ENCODE measurements at regions not wholly inside any gene's neighbourhood (a gene's known extent, or its start where the extent isn't known, plus 50 kb on each side); places are given as distances from the start of the nearest gene placed in this dataset.
"Not testable (repeated sequence)": the region's sequence is repeated elsewhere in the genome, so short reads cannot be mapped to it uniquely, and the experiment has no call there.

DNA sequence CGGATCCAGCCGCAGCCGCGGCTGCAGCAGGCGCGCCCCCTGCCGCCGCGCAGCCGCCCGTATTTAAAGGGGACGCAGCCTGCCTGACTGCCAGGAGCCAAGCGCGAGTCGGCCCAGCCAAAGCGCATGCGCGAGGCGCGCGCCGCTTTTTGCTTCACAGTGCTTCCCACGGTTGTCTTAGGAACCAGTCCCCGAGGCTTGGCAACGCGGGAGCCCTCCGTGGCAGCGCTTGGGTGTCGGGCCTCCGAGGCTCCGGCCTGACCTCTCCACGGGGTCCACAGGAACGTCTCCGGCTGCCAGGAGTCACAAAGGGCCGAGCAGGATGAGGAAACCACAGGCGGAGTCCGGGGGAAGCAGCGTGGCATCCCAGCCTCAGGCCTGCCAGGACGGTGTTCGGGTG lies 689.3 kb downstream of the KCNJ18 start:
- DNase-seq; intact Hi-C loops (cut with DNase I): not testable (repeated sequence)

DNA sequence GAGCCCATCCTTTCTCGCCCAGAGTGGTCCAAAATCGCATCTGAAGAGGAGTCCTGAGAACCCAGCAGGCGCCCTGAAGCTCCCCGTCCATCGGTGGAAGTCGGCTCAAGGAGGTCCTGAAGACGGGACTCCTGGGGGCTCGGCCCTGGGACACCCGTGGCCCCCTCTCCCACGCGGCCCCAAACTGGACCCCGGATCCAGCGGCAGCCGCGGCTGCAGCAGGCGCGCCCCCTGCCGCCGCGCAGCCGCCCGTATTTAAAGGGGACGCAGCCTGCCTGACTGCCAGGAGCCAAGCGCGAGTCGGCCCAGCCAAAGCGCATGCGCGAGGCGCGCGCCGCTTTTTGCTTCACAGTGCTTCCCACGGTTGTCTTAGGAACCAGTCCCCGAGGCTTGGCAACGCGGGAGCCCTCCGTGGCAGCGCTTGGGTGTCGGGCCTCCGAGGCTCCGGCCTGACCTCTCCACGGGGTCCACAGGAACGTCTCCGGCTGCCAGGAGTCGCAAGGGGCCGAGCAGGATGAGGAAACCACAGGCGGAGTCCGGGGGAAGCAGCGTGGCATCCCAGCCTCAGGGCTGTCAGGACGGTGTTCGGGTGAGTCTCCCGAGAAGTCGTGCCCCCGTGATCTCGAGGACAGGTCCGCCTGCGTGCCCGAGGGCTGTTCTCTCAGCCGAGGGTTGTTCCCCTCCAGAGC lies 691.6 kb downstream of the KCNJ18 start:
- intact Hi-C loops (cut with DNase I); DNase-seq: not testable (repeated sequence)

DNA sequence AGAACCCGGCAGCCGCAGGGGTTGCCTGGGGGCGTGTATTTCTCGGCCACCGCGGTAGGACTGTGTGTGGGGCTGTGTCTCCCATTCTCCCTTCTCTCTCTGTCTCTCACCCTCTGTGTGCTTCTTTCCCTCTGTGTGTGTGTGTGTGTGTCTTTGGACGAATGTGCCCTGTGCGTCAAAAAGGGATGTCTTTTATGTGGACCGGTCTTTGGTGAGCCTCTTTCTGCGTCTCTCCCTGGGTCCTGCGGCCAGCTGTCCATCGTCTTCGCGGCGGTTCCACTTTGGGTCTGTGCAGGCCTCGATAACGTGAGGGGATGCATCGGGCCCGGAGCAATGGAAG lies 692.1 kb downstream of the KCNJ18 start:
- intact Hi-C loops (cut with DNase I); DNase-seq: not testable (repeated sequence)

DNA sequence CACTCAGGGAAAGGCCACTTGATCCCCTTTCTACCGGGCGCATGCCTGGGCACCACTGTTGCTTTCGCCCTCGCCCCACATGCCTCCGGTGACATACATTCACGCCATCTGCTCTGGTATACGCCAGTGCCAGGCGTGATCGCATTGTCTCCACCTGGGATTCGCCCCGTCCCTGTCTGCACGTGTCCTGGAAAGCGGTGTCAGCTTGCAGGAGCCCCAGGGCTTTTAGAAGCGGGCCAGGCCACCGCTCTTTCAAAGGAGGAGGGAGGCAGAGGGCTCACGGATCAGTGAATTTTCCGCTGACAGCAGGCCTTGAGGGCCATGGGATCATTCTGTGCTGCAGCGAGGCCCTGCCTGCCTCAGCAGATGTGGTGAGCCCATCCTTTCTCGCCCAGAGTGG lies 706.1 kb downstream of the KCNJ18 start:
- intact Hi-C loops (cut with DNase I); DNase-seq: not testable (repeated sequence)

DNA sequence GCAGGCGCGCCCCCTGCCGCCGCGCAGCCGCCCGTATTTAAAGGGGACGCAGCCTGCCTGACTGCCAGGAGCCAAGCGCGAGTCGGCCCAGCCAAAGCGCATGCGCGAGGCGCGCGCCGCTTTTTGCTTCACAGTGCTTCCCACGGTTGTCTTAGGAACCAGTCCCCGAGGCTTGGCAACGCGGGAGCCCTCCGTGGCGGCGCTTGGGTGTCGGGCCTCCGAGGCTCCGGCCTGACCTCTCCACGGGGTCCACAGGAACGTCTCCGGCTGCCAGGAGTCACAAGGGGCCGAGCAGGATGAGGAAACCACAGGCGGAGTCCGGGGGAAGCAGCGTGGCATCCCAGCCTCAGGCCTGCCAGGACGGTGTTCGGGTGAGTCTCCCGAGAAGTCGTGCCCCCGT lies 706.7 kb downstream of the KCNJ18 start:
- DNase-seq; intact Hi-C loops (cut with DNase I): not testable (repeated sequence)

DNA sequence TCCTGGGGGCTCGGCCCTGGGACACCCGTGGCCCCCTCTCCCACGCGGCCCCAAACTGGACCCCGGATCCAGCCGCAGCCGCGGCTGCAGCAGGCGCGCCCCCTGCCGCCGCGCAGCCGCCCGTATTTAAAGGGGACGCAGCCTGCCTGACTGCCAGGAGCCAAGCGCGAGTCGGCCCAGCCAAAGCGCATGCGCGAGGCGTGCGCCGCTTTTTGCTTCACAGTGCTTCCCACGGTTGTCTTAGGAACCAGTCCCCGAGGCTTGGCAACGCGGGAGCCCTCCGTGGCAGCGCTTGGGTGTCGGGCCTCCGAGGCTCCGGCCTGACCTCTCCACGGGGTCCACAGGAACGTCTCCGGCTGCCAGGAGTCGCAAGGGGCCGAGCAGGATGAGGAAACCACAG lies 712.8 kb downstream of the KCNJ18 start:
- intact Hi-C loops (cut with DNase I); DNase-seq: not testable (repeated sequence)

DNA sequence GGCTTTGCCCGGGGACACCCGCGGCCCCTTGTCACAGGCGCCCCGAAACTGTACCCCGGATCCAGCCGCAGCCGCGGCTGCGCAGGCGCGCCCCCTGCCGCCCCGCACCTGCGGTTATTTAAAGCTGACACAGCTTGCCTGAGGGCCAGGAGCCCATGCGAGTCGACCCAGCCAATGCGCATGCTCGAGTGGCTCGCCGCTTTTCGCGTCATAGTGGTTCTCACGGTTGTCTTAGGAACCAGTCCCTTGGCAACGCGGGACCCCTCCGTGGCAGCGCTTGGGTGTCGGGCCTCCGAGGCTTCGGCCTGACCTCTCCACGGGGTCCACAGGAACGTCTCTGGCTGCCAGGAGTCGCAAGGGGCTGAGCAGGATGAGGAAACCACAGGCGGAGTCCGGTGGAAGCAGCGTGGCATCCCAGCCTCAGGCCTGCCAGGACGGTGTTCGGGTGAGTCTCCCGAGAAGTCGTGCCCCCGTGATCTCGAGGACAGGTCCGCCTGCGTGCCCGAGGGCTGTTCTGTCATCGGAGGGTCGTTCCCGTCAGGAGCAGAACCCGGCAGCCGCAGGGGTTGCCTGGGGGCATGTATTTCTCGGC lies 716.9 kb downstream of the KCNJ18 start:
- intact Hi-C loops (cut with DNase I) = no loop called here

DNA sequence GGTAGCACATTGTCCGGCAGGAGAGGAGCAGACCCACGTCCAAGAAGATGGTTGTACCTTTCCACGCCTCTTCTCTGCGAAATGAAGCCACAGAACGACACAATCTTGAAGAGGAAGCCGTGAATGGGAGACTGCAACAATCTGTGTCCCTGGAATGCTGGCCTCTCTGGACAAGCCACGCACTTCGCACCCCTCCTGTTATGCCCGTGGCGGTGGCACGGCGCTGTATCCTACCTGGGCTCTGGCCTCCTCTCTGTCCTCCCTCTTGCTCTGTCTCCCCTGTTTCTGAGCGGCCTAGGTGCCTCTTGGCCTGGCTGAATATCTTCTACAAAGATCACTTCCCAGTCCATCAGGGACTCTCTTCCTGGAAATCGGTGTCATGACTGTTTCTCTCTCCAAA lies 717.8 kb downstream of the KCNJ18 start:
- intact Hi-C loops (cut with DNase I) = no loop called here
- DNase-seq = no peak

More for the DNA sequence above, 716.9 kb downstream of the KCNJ18 start:
- no peak for DNase-seq

DNA sequence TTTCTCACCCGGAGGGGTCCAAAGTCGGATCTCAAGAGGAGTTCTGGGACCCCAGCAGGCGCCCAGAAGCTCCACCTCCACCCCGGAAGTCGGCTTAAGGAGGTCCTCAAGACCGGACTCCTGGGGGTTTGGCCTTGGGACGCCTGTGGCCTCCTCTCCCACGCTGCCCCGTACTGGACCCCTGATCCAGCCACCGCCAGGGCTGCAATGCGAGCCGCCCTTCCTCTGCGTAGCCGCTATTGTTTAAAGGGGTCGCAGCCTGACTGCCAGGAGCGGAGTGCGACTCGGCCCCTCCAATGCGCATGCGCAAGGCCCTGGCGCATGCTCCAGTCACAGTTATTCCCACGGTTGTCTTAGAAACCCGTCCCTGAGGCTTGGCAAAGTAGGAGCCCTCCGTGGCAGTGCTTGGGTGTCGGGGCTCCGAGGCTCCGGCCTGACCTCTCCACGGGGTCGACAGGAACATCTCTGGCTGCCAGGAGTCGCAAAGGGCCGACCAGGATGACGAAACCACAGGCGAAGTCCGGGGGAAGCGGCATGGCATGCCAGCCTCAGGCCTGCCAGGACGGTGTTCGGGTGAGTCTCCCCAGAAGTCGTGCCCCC lies 719.0 kb downstream of the KCNJ18 start:
- no peak for DNase-seq

DNA sequence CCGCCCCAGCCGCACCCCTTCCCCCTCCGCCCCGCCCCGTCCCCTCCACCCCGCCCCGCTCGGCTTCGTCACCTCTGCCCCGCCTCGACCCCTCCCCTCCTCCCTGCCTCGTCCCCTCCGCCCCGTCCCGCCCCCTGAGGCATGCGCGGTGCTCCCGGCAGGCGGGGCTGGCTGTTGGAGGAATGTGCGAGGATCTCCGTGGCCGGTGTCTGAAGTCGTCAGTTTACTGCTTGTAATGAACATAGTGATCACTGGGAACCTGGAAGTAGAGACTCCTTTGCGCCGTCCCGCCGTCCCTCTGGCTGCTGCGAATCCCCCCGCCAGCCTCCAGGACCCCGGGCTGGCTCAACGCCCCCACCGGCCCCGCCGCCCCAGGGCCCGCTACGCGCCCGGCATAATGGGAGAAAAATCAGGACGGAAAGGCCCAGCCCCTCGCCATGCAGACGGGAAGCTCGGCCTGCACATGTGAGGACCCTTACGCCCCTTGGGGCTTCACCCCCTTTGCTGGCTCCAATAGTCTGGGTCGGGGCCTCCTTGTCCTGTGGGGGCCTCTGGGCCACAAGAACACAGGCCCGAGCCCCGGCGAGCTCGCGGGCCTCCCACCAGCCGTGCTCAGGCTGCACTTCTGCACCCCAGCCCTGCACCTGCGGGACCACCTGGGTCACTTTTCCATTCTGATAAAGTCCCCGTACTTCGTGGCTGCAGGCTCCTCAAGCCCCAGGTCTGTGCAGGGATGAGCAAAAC lies 743.1 kb downstream of the KCNJ18 start:
- DNase-seq = no peak
- intact Hi-C loops (cut with DNase I) = no loop called here

More for the DNA sequence above, 719.0 kb downstream of the KCNJ18 start:
- intact Hi-C loops (cut with DNase I) = no loop called here

DNA sequence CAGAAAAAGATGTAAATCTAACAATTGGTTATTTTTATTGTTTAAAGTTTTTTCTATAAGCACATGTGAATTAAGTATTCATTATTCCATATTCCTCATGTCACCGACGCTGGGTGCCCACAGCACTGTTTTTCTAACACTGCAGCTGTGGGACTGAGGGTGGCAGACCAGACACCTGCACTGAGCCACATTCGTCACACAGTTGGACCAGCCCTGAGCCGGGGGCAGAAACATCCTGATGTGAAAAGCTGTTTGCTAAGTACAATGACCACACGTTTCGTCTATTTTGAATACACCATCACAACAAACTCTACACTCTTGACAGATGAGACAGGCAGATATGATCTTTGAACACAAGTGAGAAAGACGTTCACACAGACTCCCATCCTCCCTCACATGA lies 749.5 kb downstream of the KCNJ18 start:
- intact Hi-C loops (cut with DNase I) = no loop called here
- no peak for DNase-seq

DNA sequence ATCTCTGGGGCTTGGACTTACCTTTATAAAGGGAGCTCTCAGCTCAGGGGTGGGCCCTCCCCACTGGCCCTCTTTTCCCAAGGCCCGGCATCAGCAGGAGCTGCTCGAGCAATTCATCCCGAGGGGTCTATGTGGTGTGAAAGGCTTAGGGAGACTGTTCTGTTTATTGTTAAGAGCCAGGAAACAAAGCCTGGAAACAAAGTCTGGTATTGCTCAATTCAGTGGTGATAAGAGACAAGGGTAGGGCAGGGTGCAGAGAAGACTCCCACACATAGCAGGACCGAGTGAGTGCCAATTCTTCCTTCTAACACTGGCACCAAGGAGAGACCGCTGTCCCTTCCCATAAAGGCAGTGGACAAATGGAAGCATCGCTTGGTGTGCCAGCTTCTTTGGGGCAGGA lies 750.7 kb downstream of the KCNJ18 start:
- DNase-seq = no peak
- intact Hi-C loops (cut with DNase I) = no loop called here

DNA sequence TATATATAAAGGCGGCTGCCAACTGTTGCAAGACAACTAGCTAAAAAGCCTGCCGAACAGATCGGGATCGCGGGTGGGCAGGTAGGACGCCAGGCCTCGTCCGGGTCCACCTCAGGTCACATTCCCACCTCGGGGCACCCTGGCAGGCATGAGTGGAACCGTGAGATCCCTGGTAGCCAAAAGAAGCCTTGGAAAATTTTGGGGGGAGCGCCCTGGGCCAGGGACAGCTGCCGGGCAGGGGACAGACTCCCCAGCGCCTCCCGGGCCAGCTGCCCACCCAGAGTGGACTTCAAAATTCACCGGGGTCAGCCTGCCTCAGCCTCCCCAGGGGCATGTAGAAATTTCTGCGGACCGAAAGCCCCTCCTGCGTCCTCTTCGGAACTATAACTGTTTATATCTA lies 760.9 kb downstream of the KCNJ18 start:
- DNase-seq = no peak
- intact Hi-C loops (cut with DNase I) = no loop called here

DNA sequence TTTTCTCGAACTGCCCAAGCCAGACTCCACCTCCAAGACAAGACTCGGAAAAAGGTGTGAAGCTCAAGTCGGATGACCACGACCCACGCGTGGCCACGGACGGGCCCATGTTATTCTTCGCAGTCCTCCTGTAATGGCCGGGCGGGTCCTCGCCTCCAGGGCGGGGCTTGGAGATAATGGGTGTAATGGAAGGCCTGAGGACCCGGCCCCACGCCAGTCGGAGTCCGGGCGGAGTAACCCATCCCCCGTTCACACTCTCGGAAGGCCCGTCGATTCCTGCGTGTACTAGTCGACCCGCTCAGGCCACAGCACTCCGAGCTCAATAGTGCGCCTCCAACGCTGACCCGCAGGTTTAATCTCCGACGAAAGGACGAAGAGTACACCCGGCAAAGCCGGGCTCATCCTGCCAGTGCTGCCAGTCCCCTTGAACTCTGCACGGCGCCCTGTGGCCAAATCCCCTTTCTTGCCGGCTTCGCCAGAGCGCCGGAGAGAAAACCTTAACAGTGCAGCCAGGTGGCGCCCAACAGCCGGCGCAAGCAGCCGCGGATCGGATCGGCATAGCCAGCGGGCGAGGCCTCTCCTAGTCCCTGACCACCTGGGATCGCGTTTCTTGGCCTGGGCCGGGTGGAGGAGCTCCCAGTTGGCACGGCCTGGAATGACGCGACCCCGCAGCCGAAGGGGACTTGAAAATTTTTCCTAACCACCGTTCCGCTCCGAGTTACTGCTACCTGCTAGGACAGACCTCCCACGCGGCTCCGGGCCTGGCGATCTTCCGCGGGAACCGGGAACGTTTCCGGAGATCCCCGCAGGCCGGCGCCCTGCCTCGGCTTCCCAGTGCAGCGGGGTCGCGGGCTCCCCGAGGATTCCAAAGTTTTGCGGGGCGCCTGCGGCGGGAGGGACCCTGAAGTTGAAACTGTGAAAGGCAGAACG lies 762.0 kb downstream of the KCNJ18 start:
- DNase-seq = no peak
- intact Hi-C loops (cut with DNase I) = no loop called here

DNA sequence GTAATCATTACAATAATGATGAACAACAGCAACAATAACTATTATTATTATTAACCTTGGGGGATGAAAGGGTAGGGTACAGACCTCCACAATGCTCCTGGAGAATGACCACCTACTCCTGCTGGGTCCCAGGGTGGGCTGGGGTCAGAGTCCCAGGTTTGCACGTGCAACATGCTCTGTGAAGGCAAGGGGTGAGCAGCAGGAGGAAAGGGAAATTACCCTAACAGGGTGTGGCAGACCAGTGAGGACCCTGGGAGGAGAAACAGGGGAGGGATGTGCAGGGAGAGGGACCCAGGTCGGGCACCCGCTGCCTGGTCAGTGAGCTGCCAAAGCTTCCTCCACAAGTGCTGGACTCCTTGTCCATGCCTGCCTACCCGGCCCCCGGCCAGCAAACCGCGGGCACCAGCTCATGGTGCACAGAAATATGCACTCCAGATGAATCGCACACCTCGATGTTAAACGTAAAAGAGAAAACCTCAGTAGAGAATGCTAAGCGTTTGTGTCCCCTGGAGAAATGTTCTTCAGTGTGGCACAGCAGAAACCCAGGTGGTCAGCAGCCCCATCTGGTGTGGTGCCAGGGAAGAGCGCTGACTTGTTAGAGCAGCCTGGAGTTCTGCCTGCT lies 767.1 kb downstream of the KCNJ18 start:
- intact Hi-C loops (cut with DNase I) = no loop called here
- DNase-seq = no peak

DNA sequence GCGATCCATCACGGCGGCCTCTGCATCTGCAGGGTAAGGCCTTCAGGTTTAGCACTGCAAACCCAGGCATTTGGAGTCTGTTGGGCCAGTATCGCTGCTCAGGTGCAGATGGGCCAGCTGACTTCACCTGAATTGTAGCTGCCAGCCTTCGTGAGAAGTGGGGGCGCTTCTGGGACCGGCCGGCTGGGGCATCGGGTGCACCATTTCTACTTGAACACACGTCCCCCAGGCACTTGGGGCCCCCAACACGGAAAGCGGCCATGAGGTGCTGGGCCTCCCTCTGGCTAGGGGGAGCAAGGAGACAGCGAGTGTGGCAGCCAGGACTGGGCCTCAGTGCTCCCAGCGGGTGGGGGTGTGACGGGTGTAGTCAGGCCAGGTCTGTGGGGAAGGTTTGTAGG lies 767.6 kb downstream of the KCNJ18 start:
- intact Hi-C loops (cut with DNase I) = no loop called here

DNA sequence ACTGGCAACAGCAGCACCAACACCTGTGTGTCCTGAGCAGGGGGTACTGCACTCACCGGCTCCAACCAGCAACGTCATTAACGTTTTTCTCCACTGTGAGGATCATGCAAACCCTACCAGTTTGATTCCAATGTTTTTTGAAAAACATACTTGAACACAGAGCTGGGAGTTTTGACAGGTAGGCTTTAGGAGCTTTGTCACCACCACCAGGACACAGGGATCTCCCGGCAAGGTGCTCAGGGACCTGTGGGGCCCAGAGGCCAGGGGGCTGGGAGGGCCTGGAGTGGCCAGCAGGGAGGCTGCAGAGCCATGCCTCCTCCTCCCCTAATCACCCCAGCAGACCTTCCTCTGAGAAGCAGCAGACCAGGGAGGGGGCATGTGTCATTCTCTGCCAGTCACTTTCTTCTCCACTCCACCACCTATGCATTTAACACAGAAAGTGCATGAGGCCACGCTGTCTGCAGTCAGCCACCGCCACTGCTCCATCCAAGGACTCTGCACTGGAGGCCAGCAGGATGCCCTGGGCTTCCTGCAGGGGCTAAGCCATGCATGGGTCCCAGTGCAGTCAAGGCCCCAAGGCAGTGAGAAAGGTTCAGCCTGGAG lies 768.2 kb downstream of the KCNJ18 start:
- intact Hi-C loops (cut with DNase I) = no loop called here
- no peak for DNase-seq

More for the DNA sequence above, 767.6 kb downstream of the KCNJ18 start:
- no peak for DNase-seq

DNA sequence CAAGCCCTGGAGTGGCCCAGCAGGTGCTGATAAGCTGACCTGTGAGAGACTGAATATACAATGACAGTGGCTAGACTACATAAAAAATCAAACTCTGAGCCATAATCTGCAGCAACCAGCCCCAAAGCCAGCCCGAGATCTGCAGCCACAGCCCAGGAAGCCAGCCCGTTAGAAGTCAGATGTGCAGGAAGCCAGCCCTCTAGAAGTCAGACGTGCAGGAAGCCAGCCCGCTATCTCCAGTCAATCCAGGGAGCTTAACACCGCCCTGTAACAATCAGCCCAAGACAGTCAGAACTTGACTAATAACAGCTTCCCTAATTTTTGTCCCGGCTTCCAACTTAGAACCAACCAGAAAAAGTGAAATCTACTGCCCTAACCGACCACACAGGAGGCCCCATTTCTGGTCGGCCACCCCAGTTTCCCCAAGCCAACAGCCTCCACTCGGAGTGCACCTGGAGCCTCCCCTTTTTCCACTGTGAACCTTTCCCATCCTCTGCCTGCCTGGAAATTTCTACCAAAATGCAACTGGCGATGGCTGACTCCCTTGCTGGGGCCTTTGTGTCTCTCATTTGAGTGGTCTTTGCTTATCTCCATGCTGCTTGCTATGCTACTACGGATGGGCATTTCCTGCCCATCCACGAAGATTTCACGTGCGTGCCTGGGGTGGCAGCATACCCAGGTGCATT lies 769.3 kb downstream of the KCNJ18 start:
- intact Hi-C loops (cut with DNase I) = no loop called here

More for the DNA sequence above, 769.3 kb downstream of the KCNJ18 start:
- DNase-seq = no peak
